Suprapubic skin (tissue), 3 donors: ENCODE measurements at regions not wholly inside any gene's neighbourhood (a gene's known extent, or its start where the extent isn't known, plus 50 kb on each side); places are given as distances from the start of the nearest gene placed in this dataset.

Experiments
- POLR2A ChIP-seq, 2 donors: fragments of 450-650 bp; IDR thresholded peaks; one replicate each; pipeline ENCODE4 v1.6.1; 2017; ENCODE audit warnings: antibody characterized with exemption in 2 of 2, mild to moderate bottlenecking in 2 of 2, moderate library complexity in 2 of 2
- TF ChIP-seq, protein P1 (sequence below), 2 donors: fragments of 200-600 bp in 1 of 2; fragments of 450-650 bp in 1 of 2; sonication (generic) in 1 of 2; IDR thresholded peaks; one replicate each; pipeline ENCODE4 v1.5.1; 2016 to 2019; ENCODE audit warnings: antibody characterized with exemption in 2 of 2, mild to moderate bottlenecking in 1 of 2, moderate library complexity in 1 of 2

DNA sequence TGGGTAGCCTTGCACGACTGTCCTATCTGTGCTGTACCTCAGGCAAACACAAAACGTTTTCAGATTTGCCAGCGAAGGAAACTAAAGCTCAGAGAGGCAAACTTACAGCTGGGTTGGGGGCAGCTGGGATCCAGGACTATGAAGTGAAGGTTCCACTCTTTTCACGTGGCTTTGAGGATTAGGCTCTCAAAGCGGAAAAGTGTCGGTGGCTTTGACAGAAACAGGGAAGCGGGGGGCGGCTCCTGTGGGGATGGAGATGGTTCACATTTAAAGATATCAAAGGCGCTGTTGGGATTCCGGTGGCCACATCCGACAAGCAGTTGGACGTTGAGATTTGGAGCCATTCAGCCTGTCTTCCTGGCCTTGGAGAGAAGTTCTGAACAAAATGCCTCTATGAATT lies 958.3 kb upstream of the ZNF722 start:
- no peak for TF ChIP-seq POLR2A (IDR thresholded peaks at IDR 0.05)
- TF ChIP-seq, protein P1, sequence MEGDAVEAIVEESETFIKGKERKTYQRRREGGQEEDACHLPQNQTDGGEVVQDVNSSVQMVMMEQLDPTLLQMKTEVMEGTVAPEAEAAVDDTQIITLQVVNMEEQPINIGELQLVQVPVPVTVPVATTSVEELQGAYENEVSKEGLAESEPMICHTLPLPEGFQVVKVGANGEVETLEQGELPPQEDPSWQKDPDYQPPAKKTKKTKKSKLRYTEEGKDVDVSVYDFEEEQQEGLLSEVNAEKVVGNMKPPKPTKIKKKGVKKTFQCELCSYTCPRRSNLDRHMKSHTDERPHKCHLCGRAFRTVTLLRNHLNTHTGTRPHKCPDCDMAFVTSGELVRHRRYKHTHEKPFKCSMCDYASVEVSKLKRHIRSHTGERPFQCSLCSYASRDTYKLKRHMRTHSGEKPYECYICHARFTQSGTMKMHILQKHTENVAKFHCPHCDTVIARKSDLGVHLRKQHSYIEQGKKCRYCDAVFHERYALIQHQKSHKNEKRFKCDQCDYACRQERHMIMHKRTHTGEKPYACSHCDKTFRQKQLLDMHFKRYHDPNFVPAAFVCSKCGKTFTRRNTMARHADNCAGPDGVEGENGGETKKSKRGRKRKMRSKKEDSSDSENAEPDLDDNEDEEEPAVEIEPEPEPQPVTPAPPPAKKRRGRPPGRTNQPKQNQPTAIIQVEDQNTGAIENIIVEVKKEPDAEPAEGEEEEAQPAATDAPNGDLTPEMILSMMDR (IDR thresholded peaks at IDR 0.05) = no peak
